Stimulated activated CD4-positive, alpha-beta T cell treated with anti-CD3 and anti-CD28 coated beads, Interleukin-4, amount 100 ng/mL, for 4 hours (primary cell): ENCODE measurements at regions not wholly inside any gene's neighbourhood (a gene's known extent, or its start where the extent isn't known, plus 50 kb on each side); places are given as distances from the start of the nearest gene placed in this dataset.
A peak's percentile ranks its signal among the peaks of the same experiment; 100 is the strongest.

Experiments used
- DNase-seq, 2 experiments: peaks; one replicate each; pipeline ENCODE4 v3.0.0-alpha.2; 2020

- peak in 1 of 2 experiments; percentile 19 for DNase-seq
Observed at GRCh38 chr18:37778417-37779165, 213.0 kb upstream of the CELF4 start.

DNA sequence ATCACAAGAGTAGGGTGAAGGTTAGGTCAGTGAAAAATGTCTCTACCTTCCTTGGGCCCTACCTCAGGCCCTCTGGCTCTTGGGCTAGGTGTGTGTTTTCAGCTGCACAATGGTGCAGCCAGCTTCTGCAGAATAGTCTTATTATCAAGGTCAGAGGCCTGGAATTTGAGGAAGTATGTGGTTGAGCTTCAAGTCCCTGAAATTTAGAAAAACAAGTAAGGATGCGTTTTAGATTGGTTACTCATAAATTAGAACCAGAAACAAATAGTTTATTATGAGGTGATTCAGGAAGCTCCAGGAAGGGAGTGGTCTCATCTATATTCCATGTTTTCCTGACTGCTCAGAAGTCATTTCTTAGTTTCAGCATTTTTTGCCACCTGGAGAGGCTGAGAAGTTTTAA is 204.2 kb upstream of the CELF4 start:
- no peak for DNase-seq

DNA sequence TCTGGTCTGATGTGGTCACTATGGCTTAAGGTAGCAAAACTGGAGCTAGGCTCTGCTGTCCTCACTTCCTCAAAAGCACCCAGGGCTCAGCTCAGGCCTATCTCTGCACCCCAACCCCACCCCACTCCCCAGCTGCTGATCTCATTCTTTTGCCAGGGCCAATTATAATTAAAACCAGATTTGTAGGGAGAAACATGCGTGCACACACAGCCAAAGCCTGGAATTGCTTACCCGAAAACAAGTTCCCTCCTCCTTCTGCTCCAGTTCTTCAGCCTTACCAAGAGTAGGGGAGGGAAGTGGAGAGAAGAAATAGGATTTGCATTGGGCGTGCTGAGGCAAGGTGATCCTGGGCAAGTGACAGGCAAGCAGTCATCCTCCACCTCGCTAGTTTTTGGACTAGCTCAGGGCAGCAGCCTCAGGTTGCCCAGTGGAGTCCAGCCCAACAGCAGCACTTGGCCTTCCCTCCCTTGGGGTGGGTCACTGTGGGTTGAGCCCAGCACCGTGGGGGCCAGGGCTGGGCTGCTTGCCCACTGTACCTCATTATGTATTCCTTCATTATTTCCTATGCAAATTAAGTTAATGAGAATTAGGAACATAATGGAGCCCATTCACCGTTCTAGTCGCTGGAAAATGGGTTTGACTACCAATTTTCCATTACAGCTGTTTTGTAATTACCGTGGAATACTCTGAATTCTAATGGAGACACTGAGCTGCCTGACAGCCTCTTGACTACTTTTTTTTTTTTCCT is 199.1 kb upstream of the CELF4 start:
- no peak for DNase-seq

GRCh38 chr18:37762076-37762621 is 196.6 kb upstream of the CELF4 start:
- no peak for DNase-seq

DNA sequence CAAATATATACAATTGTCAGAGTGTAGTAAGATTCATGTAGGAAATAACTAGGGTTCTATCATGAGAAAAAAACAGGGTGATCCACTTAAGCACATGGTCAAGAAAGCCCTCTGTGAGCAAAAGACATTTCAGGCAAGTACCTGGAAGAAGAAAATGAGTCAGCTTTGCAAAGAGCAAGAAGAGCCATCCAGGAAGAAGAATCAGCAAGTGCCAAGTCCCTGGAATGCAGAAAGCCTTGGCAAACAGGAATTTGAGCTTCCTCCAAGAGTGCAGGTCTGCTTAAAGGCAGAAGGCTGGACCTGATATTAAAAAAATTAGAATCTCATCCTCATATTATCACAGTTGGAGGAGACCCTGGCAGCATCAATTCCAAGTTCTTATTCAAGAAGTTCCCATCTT is 188.5 kb upstream of the CELF4 start:
- DNase-seq = no peak

DNA sequence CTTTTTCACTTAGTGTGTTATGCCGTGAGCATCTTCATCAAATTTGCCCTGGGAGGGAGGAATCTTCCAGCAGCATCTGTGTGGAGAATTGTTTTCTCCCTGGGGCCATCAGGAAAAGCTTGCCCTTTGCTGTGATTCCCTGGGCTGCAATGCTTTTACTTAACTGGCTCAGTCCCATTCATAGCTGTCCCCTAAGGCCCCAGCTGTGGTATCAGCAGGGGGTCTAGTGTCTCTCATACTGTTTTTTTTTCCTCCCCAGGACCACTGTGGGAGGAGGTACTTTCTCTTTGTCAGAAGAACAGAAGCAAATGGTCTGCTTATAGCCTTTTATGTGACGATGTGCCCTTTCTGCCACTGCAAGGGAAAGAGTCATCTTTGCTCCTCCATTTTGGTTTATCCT is 176.8 kb upstream of the CELF4 start:
- DNase-seq = no peak

DNA sequence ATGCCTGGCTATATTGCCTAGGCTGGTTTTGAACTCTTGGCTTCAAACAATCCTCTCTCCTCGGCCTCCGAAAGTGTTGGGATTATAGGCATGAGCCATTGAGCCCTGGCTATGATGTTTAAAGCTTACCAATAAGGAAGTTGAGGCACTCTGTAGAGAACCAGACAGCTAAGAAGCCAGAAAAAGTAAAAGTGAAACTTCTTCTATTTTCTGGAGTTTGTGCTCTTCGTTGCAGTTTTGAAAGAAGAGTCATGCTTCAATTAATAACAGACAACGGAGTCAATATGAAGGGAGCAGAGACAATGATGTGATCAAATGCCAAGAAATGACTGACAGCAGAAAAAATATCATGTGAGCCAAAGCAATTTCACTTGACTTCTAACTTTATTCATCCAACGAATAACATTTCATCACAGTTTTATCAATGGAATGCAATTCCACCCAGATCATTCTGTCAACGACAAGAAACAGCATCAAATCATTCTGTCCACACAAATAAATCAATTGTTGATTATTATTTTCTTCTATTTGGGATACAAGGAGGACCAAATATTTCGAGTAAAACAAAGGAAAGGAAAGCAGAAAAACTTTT is 175.5 kb upstream of the CELF4 start:
- no peak for DNase-seq

GRCh38 chr18:37734406-37734805 is 168.8 kb upstream of the CELF4 start:
- DNase-seq = no peak

- DNase-seq = no peak
Observed at GRCh38 chr18:37729716-37730115, 164.1 kb upstream of the CELF4 start.

- no peak for DNase-seq
Observed at GRCh38 chr18:37724206-37724605, 158.6 kb upstream of the CELF4 start.

GRCh38 chr18:37721544-37722522 is 156.2 kb upstream of the CELF4 start:
- no peak for DNase-seq

- no peak for DNase-seq
Observed at GRCh38 chr18:37720663-37721062, 155.1 kb upstream of the CELF4 start.

GRCh38 chr18:37717656-37718055 is 152.1 kb upstream of the CELF4 start:
- no peak for DNase-seq

DNA sequence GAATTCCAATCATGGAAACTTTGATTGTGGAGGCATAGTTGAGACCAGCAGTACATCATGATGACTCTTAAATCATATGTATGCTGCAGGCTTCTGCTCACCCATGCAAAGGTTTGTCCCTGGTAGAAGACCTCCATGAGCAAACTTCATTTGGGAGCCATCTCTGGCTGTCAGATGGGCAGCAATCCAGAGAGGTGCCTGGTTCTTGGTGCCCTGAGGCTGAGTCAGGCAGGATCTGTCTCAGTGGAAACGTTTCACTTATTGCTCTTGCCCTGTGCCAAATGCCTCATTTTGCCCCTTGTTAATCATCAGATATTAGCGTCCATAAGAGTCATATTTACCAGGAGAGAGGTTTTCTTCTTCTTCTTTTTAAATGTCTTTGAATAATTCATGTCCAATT is 151.5 kb upstream of the CELF4 start:
- no peak for DNase-seq

GRCh38 chr18:37716106-37716735 is 150.6 kb upstream of the CELF4 start:
- DNase-seq = no peak

DNA sequence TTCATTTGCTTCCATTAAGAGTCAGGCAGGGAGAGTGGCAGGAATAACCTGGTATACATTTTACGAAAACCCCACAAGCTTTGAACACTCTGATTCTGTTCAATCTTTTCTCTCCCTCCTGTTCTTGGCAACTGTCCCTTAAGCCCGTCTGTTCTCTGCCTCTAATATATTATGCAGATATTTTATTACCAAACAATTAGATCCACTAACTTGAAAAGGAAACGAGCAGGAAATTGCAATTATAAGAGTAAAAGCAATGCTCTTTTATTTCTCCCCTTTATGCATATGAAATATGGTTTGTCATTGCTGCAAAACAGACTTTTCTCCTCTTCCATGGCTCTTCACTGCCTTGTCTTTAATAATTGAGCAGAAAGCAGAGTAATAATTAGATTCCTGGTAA is 149.1 kb upstream of the CELF4 start:
- no peak for DNase-seq

GRCh38 chr18:37712776-37713175 is 147.2 kb upstream of the CELF4 start:
- no peak for DNase-seq

DNA sequence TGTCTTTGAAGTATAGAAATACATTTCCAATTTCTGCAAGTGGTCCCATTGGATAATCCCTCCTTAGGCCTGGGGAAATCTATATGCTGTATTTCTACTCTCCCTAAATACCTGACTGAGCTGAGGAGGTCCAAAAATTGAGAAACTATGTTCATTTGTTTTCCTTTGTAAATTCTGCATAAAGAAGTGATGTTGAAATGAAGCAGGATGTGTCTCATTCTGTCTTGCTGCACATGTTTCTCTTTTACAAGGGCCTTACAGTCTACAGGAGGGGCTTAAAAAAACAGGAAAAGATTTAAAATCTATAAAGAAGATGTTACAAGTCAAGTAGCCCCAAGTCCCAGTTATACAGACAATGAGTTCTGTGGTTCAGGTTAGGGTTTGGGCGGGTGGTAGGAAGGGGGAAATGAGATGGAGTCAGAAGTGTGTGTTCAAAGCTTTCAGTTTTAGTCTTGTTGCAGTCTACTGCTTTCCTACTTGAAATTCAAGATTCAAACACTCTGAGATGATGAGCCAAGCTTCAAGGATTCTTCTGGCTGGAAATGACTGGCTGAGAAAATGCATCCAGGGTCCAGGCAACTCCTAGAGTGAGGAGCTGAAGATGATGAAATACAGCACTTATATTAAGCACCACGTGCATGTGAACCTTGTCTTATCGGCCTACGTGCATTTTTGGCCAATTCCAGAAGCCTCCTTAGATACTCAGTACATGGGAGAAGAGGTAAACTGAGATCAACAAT is 146.3 kb upstream of the CELF4 start:
- DNase-seq = no peak

DNA sequence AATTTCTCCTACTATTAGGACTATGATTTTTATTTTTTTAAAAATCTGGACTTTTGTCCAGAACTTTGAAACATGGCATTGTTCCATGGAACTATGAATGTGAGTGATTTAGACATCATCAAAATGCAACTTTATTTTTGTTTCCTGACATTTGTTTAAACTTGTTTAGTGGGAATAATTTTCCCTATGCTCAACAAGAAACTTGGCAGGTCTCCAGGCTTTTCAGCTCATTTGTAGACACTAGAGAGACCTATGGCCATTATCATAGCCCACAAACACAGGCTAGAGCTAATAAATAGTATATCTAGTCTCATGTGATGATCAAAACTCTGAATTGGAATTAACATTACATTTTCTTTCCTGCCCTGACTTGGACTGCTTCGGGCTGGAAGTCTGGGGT is 145.1 kb upstream of the CELF4 start:
- no peak for DNase-seq

GRCh38 chr18:37709740-37710139 is 144.1 kb upstream of the CELF4 start:
- no peak for DNase-seq

DNA sequence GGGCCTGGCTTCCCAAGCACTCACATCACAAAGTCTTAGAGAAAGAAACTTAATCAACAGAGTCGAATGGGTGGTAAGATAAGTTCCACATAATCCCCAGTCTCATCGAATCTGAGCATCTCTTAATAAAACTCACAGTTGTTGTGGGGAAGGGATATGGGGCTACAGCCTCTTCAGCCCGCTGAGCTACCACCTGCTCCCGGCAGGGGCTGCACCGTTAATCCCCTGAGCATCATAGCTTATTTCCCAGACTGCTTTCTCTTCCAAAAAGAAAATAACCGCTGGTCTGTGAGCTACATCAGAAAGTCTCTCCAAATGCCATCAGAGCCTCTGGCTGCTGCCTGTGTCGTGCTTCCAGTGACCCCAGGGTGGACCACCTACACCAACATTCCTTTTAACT is 139.4 kb upstream of the CELF4 start:
- DNase-seq = no peak
